Calu3 (cell line): ENCODE measurements at regions not wholly inside any gene's neighbourhood (a gene's known extent, or its start where the extent isn't known, plus 50 kb on each side); places are given as distances from the start of the nearest gene placed in this dataset.

Experiments used
- BruUV-seq: library from RNA; stranded (reverse); fragments of 400-500 nt; replicated peaks from 2 replicates; lab custom pipeline; 2021; lab: Mats Ljungman, UMichigan
- CTCF ChIA-PET: fragments of 300-600 bp; sonication (Branson Sonifier 250); formaldehyde crosslinking; loops from one replicate; lab custom pipeline; 2022; ENCODE audit warnings: antibody characterized with exemption; lab: Charles Lee
- DNase-seq: peaks from one replicate; pipeline ENCODE4 v3.0.0; 2022
- H3K27ac Mint-ChIP-seq: one replicate; pipeline ENCODE4 v1.8.0; 2022; ENCODE audit warnings: mixed read lengths; ENCODE audit not compliant: unreplicated experiment
- H3K27me3 Mint-ChIP-seq: one replicate; pipeline ENCODE4 v1.8.0; 2022; ENCODE audit warnings: mixed read lengths; ENCODE audit not compliant: unreplicated experiment
- H3K36me3 Mint-ChIP-seq: one replicate; pipeline ENCODE4 v1.8.0; 2022; ENCODE audit warnings: mild to moderate bottlenecking, moderate library complexity, mixed read lengths; ENCODE audit not compliant: insufficient read depth, unreplicated experiment
- H3K4me1 Mint-ChIP-seq: one replicate; pipeline ENCODE4 v1.8.0; 2022; ENCODE audit warnings: mild to moderate bottlenecking, low read depth, mixed read lengths; ENCODE audit not compliant: unreplicated experiment
- H3K4me3 Mint-ChIP-seq: one replicate; pipeline ENCODE4 v1.8.0; 2022; ENCODE audit warnings: mild to moderate bottlenecking, low read depth, moderate library complexity, mixed read lengths; ENCODE audit not compliant: unreplicated experiment
- H3K9me3 Mint-ChIP-seq: one replicate; pipeline ENCODE4 v1.8.0; 2022; ENCODE audit warnings: low read depth, mixed read lengths; ENCODE audit not compliant: unreplicated experiment
- intact Hi-C: fragments of 100-400 bp; cut with micrococcal nuclease; formaldehyde crosslinking; loops from one replicate; pipeline ENCODE4 v1.10.0; 2022; ENCODE audit not compliant: unreplicated experiment
- TF ChIP-seq, protein P1 (sequence below): fragments of 200-600 bp; IDR thresholded peaks from one replicate; pipeline ENCODE4 v1.8.0; 2022; ENCODE audit warnings: antibody characterized with exemption; ENCODE audit not compliant: unreplicated experiment

DNA sequence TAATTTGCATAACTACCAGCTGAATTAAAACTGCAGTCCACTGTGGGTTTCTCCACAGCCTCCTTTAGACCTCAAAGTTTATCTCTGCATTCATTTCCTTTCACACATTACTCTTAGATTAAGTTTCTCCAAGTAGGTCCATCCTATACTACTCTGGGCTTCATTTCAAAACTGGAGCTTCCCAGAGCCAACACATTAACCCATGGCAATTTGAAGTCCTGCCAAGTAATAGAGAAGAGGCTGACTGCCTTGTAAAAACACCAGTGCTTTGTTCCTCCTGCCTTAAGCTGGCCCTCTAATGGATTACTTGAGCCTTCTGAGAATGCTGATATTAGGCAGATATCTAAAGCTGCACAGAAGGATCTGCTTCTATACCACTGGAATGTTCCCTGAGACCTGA is 997.2 kb upstream of the SLIT2 start:
- Mint-ChIP-seq H3K4me3 (no peak overlapping the region), H3K27ac (no peak overlapping the region), H3K36me3 (no peaks in the 10 kb centered on the region), H3K4me1 (no peaks in the 10 kb centered on the region), H3K27me3 (no peaks in the 10 kb centered on the region), H3K9me3 (no peaks in the 10 kb centered on the region)
- CTCF ChIA-PET: no interaction called here
- no TSS peak for BruUV-seq
- DNase-seq: no peak
- TF ChIP-seq, protein P1, sequence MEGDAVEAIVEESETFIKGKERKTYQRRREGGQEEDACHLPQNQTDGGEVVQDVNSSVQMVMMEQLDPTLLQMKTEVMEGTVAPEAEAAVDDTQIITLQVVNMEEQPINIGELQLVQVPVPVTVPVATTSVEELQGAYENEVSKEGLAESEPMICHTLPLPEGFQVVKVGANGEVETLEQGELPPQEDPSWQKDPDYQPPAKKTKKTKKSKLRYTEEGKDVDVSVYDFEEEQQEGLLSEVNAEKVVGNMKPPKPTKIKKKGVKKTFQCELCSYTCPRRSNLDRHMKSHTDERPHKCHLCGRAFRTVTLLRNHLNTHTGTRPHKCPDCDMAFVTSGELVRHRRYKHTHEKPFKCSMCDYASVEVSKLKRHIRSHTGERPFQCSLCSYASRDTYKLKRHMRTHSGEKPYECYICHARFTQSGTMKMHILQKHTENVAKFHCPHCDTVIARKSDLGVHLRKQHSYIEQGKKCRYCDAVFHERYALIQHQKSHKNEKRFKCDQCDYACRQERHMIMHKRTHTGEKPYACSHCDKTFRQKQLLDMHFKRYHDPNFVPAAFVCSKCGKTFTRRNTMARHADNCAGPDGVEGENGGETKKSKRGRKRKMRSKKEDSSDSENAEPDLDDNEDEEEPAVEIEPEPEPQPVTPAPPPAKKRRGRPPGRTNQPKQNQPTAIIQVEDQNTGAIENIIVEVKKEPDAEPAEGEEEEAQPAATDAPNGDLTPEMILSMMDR: no peak
- intact Hi-C loops: no loop called here

DNA sequence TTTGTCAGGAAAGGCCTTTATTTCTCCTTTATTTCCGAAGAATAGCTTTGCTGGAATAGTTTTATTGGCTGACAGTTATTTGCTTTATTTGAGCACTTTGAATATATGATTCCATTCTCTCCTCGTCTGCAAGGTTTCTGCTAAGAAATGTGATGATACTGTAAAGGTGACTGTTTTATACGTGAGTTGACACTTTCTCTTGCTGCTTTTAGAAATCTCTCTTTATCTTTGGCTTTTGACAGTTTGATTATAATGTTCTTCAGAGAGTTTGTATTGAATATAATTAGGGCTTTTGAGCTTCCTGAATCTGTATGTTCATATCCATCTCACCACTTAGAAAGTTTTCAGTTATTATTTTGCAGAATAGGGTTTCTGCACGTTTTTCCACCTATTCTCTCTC is 1003.7 kb upstream of the SLIT2 start:
- no TSS peak for BruUV-seq
- no peak for DNase-seq
- TF ChIP-seq, protein P1: no peak
- Mint-ChIP-seq H3K36me3 (no peaks in the 10 kb centered on the region), H3K4me3 (no peak overlapping the region), H3K4me1 (no peaks in the 10 kb centered on the region), H3K27me3 (no peaks in the 10 kb centered on the region), H3K9me3 (peaks cover 2% of the 10 kb centered on the region), H3K27ac (no peak overlapping the region)
- intact Hi-C loops: no loop called here
- CTCF ChIA-PET: interaction anchor here (0.6 to 0.7 kb wide), 2 partner anchors 25 to 717 kb away, joined by 4 to 9 read pairs; no protein-coding TSS in a partner anchor

DNA sequence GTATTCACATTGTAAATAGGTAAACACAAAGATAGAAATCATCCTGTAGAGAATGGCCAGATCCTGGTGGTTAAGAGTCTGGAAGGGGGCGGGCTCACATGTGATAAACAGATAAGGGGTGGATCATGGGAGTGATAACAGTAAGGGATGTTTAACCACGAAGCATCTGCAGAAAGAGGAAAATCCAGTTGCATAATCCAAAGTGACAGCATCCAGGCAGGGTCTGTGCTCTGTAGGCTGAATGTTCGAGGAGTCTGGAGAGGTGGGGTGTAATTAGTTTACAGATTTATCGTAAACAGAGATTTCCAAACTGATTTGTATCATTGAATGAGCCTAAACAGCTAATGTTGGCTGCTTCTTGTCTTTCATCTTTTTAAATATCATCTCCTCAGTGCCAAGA is 1009.8 kb upstream of the SLIT2 start:
- TF ChIP-seq, protein P1: no peak
- Mint-ChIP-seq H3K27ac (no peak overlapping the region), H3K27me3 (no peaks in the 10 kb centered on the region), H3K9me3 (peaks cover 2% of the 10 kb centered on the region), H3K4me1 (no peaks in the 10 kb centered on the region), H3K36me3 (no peaks in the 10 kb centered on the region), H3K4me3 (no peak overlapping the region)
- BruUV-seq: no TSS peak
- CTCF ChIA-PET: no interaction called here
- intact Hi-C loops: no loop called here
- no peak for DNase-seq

DNA sequence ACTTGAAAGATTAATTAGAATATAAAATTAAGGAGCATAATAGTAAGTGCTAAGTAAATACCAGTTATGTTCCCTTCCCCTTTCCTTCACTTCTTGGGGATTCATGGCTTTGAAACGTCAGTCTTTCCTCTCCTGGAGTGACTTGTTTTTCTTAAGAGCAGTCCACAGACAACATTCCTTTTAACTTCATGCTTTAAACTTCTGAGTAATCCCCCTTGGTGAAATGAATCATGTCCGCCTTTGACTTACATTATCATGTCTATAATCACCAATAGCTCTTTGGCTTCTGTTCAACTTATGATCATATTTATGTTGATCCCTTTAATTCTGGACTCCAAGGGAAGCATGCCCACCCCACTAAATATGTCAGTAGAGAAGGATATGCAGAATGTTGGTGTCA is 1012.1 kb upstream of the SLIT2 start:
- CTCF ChIA-PET: no interaction called here
- BruUV-seq: no TSS peak

More for the DNA sequence above, 1012.1 kb upstream of the SLIT2 start:
- H3K27ac Mint-ChIP-seq: no peak overlapping the region
- intact Hi-C loops: no loop called here
- no peaks in the 10 kb centered on the region for H3K4me1 Mint-ChIP-seq
- DNase-seq: no peak
- no peaks in the 10 kb centered on the region for H3K36me3 Mint-ChIP-seq
- peaks cover 2% of the 10 kb centered on the region for H3K9me3 Mint-ChIP-seq
- TF ChIP-seq, protein P1: no peak
- H3K27me3 Mint-ChIP-seq: no peaks in the 10 kb centered on the region
- no peak overlapping the region for H3K4me3 Mint-ChIP-seq
